HepG2 (cell line): ENCODE measurements at regions not wholly inside any gene's neighbourhood (a gene's known extent, or its start where the extent isn't known, plus 50 kb on each side); places are given as distances from the start of the nearest gene placed in this dataset.

ENCODE experiments used
- ARNTL ChIP-seq: sonication (generic); formaldehyde crosslinking; IDR thresholded peaks from 2 replicates; pipeline ENCODE4 v1.4.0; 2020; ENCODE audit warnings: mild to moderate bottlenecking, missing genetic modification reagents
- HNF4A ChIP-seq: sonication (generic); formaldehyde crosslinking; IDR thresholded peaks from 2 replicates; pipeline ENCODE4 v1.4.0; 2020; ENCODE audit warnings: missing genetic modification reagents
- MATR3 ChIP-seq: sonication (generic); formaldehyde crosslinking; IDR thresholded peaks from 2 replicates; pipeline ENCODE4 v1.4.0; 2020; ENCODE audit warnings: missing genetic modification reagents
- MEIS1 ChIP-seq: sonication (generic); formaldehyde crosslinking; IDR thresholded peaks from 2 replicates; pipeline ENCODE4 v1.9.0; 2021; ENCODE audit warnings: mild to moderate bottlenecking, missing genetic modification reagents, moderate library complexity, borderline replicate concordance
- MIXL1 ChIP-seq: IDR thresholded peaks from 2 replicates; pipeline ENCODE4 v1.6.1; 2016
- NCOR1 ChIP-seq: fragments of 200-600 bp; sonication (generic); IDR thresholded peaks from 2 replicates; pipeline ENCODE4 v1.7.0; 2017; ENCODE audit warnings: antibody characterized with exemption, low read length, borderline replicate concordance
- POLR2G ChIP-seq: fragments of 200-400 bp; formaldehyde crosslinking; IDR thresholded peaks from 2 replicates; pipeline ENCODE4 v1.6.1; 2018; ENCODE audit warnings: mild to moderate bottlenecking, low read depth, low read length, moderate library complexity
- SIN3A ChIP-seq: IDR thresholded peaks from 2 replicates; pipeline ENCODE4 v1.6.1; 2011; ENCODE audit warnings: low read depth, mild to moderate bottlenecking, control low read depth, low read length, borderline replicate concordance
- STAG1 ChIP-seq: sonication (generic); formaldehyde crosslinking; IDR thresholded peaks from 2 replicates; pipeline ENCODE4 v1.4.0; 2020; ENCODE audit warnings: missing genetic modification reagents
- TCF7L2 ChIP-seq: IDR thresholded peaks from 2 replicates; pipeline ENCODE4 v1.6.1; 2011; ENCODE audit warnings: mild to moderate bottlenecking, low read depth, low read length, moderate library complexity
- TEAD3 ChIP-seq: optimal IDR thresholded peaks from 2 replicates; pipeline ENCODE3; 2016; ENCODE audit warnings: borderline replicate concordance
- ZBTB8A ChIP-seq: sonication (generic); formaldehyde crosslinking; IDR thresholded peaks from 2 replicates; pipeline ENCODE4 v1.4.0; 2020; ENCODE audit warnings: mild to moderate bottlenecking, low read depth, missing genetic modification reagents, borderline replicate concordance
- ZFAT ChIP-seq: sonication (generic); formaldehyde crosslinking; conservative IDR thresholded peaks from 2 replicates; pipeline ENCODE4 v1.8.1; 2023; ENCODE audit warnings: missing genetic modification reagents, inconsistent platforms
- ZFP36 ChIP-seq: fragments of 150-350 bp; IDR thresholded peaks from 2 replicates; pipeline ENCODE4 v1.6.1; 2018; ENCODE audit warnings: borderline replicate concordance, low read length, low read depth; ENCODE audit not compliant: partially characterized antibody
- ZFP36L1 ChIP-seq: sonication (generic); formaldehyde crosslinking; IDR thresholded peaks from 2 replicates; pipeline ENCODE4 v1.8.0; 2022; ENCODE audit warnings: mild to moderate bottlenecking, missing genetic modification reagents, moderate library complexity
- ZNF484 ChIP-seq: sonication (generic); formaldehyde crosslinking; IDR thresholded peaks from 2 replicates; pipeline ENCODE4 v1.5.1; 2020; ENCODE audit warnings: mild to moderate bottlenecking, low read depth, missing genetic modification reagents, borderline replicate concordance
- TF ChIP-seq, protein P1 (sequence below): IDR thresholded peaks from 2 replicates; pipeline ENCODE4 v1.4.0; 2020; ENCODE audit warnings: mild to moderate bottlenecking, missing genetic modification reagents
- TF ChIP-seq, protein P2 (sequence below): sonication (generic); formaldehyde crosslinking; IDR thresholded peaks from one replicate; pipeline ENCODE4 v1.5.1; 2020; ENCODE audit warnings: mild to moderate bottlenecking, missing genetic modification reagents; ENCODE audit errors: not compliant biosample characterization

DNA sequence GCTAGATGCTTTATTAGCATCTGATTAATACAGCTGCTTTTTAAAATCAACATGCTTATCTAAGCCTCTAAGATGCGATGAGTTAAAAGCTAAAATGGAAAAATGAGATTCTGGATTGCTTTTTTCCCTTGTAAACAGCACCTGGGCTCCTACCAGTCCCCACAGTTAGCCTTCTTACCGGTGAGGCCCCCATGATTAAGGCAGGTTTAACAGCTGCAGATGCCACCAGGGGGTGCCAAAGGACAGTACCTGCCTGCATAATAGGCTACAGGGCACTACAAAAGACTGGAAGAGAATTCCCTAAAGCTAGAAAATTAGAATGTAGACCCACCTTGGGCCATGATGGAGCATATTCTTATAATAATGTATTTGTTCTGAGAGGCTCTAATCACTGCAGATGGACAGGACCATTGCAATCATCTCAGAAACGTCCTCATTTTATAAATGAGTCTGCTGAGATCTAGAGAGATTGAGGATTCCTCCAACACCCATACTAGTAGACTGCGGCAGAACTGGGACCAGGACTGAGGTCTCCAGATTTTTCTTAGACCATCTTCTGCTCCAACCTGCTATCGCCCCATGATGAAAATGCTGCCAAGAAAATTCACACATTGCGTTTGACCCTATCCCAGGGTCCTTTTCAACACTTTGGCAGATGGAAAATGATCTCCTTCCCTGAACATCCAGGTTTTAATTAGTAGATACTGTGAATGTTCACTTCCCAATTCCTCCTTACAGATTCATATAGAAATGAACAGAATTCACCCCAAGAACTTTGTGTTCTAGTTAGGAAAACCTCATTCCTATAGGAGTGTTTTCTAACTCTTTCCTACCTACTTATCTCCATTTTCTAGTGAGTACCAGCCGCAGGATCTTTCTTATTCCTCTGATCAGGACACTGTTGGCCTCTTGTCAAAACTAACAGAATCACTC, 148.8 kb downstream of the RPS12 start (continued):
- TF ChIP-seq POLR2G (no peak), ZBTB8A (CRISPR knock-in tag) (no peak), MIXL1 (CRISPR knock-in tag) (peak; percentile 87), TCF7L2 (no peak), STAG1 (CRISPR knock-in tag) (peak; percentile 98), ZFAT (CRISPR knock-in tag) (no peak), ZFP36 (peak; percentile 65), MEIS1 (CRISPR knock-in tag) (no peak), MATR3 (CRISPR knock-in tag) (no peak), NCOR1 (no peak), TEAD3 (CRISPR knock-in tag) (peak; percentile 52), ZFP36L1 (CRISPR knock-in tag) (no peak), HNF4A (CRISPR knock-in tag) (no peak), ARNTL (CRISPR knock-in tag) (no peak), SIN3A (no peak), ZNF484 (CRISPR knock-in tag) (no peak)
- TF ChIP-seq, protein P1, sequence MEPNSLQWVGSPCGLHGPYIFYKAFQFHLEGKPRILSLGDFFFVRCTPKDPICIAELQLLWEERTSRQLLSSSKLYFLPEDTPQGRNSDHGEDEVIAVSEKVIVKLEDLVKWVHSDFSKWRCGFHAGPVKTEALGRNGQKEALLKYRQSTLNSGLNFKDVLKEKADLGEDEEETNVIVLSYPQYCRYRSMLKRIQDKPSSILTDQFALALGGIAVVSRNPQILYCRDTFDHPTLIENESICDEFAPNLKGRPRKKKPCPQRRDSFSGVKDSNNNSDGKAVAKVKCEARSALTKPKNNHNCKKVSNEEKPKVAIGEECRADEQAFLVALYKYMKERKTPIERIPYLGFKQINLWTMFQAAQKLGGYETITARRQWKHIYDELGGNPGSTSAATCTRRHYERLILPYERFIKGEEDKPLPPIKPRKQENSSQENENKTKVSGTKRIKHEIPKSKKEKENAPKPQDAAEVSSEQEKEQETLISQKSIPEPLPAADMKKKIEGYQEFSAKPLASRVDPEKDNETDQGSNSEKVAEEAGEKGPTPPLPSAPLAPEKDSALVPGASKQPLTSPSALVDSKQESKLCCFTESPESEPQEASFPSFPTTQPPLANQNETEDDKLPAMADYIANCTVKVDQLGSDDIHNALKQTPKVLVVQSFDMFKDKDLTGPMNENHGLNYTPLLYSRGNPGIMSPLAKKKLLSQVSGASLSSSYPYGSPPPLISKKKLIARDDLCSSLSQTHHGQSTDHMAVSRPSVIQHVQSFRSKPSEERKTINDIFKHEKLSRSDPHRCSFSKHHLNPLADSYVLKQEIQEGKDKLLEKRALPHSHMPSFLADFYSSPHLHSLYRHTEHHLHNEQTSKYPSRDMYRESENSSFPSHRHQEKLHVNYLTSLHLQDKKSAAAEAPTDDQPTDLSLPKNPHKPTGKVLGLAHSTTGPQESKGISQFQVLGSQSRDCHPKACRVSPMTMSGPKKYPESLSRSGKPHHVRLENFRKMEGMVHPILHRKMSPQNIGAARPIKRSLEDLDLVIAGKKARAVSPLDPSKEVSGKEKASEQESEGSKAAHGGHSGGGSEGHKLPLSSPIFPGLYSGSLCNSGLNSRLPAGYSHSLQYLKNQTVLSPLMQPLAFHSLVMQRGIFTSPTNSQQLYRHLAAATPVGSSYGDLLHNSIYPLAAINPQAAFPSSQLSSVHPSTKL (CRISPR knock-in tag): peak; percentile 38
- TF ChIP-seq, protein P2, sequence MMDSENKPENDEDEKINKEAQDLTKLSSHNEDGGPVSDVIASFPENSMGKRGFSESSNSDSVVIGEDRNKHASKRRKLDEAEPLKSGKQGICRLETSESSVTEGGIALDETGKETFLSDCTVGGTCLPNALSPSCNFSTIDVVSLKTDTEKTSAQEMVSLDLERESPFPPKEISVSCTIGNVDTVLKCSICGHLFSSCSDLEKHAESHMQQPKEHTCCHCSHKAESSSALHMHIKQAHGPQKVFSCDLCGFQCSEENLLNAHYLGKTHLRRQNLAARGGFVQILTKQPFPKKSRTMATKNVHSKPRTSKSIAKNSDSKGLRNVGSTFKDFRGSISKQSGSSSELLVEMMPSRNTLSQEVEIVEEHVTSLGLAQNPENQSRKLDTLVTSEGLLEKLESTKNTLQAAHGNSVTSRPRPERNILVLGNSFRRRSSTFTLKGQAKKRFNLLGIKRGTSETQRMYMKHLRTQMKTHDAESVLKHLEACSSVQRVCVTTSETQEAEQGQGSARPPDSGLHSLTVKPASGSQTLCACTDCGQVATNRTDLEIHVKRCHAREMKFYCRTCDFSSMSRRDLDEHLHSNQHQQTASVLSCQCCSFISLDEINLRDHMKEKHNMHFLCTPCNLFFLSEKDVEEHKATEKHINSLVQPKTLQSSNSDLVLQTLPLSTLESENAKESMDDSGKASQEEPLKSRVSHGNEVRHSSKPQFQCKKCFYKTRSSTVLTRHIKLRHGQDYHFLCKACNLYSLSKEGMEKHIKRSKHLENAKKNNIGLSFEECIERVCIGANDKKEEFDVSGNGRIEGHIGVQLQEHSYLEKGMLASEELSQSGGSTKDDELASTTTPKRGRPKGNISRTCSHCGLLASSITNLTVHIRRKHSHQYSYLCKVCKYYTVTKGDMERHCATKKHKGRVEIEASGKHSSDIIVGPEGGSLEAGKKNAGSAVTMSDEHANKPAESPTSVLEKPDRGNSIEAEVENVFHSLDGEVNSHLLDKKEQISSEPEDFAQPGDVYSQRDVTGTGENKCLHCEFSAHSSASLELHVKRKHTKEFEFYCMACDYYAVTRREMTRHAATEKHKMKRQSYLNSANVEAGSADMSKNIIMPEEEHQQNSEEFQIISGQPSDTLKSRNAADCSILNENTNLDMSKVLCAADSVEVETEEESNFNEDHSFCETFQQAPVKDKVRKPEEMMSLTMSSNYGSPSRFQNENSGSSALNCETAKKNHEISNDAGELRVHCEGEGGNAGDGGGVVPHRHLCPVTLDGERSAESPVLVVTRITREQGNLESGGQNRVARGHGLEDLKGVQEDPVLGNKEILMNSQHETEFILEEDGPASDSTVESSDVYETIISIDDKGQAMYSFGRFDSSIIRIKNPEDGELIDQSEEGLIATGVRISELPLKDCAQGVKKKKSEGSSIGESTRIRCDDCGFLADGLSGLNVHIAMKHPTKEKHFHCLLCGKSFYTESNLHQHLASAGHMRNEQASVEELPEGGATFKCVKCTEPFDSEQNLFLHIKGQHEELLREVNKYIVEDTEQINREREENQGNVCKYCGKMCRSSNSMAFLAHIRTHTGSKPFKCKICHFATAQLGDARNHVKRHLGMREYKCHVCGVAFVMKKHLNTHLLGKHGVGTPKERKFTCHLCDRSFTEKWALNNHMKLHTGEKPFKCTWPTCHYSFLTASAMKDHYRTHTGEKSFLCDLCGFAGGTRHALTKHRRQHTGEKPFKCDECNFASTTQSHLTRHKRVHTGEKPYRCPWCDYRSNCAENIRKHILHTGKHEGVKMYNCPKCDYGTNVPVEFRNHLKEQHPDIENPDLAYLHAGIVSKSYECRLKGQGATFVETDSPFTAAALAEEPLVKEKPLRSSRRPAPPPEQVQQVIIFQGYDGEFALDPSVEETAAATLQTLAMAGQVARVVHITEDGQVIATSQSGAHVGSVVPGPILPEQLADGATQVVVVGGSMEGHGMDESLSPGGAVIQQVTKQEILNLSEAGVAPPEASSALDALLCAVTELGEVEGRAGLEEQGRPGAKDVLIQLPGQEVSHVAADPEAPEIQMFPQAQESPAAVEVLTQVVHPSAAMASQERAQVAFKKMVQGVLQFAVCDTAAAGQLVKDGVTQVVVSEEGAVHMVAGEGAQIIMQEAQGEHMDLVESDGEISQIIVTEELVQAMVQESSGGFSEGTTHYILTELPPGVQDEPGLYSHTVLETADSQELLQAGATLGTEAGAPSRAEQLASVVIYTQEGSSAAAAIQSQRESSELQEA (CRISPR knock-in tag): no peak
